SK-N-MC (cell line): ENCODE measurements at regions not wholly inside any gene's neighbourhood (a gene's known extent, or its start where the extent isn't known, plus 50 kb on each side); places are given as distances from the start of the nearest gene placed in this dataset.

ENCODE experiments used
- EZH2 ChIP-seq: fragments of 200-600 bp; sonication (generic); IDR thresholded peaks from one replicate; pipeline ENCODE4 v1.6.1; 2017; ENCODE audit warnings: antibody characterized with exemption
- FOXP2 ChIP-seq: optimal IDR thresholded peaks from 2 replicates; pipeline ENCODE3; 2011; ENCODE audit warnings: mild to moderate bottlenecking, moderate library complexity; ENCODE audit not compliant: insufficient read depth; ENCODE audit errors: extremely low read length, control extremely low read depth
- POLR2AphosphoS5 ChIP-seq: IDR thresholded peaks from 2 replicates; pipeline ENCODE4 v1.6.1; 2012; ENCODE audit warnings: mild to moderate bottlenecking, low read depth, low read length, borderline replicate concordance

DNA sequence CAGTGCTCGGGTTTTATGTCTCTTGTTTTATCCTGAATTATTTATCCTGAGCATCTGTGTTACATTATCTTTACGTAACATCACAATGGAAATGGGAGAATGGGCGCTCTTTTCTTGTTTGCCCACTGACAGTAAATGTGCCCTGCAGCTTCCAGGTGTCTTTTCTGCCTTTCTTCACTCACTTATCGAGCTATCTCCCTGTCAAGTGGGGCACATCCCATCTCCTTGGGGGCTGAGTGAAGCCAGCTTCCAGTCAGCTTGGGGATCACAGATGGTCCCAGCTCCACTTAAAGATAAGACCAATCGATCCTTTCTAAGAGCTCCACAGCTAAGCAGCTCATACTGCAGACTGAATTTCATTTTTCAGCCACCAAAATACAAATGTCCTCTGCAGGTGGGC lies 125.8 kb downstream of the KBTBD8 start:
- TF ChIP-seq EZH2 (no peak), POLR2AphosphoS5 (no peak), FOXP2 (no peak)
